Uterus (tissue), 3 donors: ENCODE measurements at regions not wholly inside any gene's neighbourhood (a gene's known extent, or its start where the extent isn't known, plus 50 kb on each side); places are given as distances from the start of the nearest gene placed in this dataset.
"Not testable (repeated sequence)": the region's sequence is repeated elsewhere in the genome, so short reads cannot be mapped to it uniquely, and the experiment has no call there.

Source experiments
- DNase-seq, 2 donors: peaks; one replicate each; pipeline ENCODE4 v3.0.0-alpha.2; 2019 to 2020
- H3K27ac ChIP-seq, 2 donors: fragments of 200-600 bp; sonication (generic); 1 replicate in 1 of 2; 2 replicates in 1 of 2; pipeline ENCODE4 v1.5.1; 2016 to 2018
- H3K27me3 ChIP-seq, 2 donors: fragments of 200-600 bp; sonication (generic); one replicate each; pipeline ENCODE4 v1.5.1; 2018 to 2019; ENCODE audit warnings: control low read depth in 1 of 2
- H3K36me3 ChIP-seq, 2 donors: fragments of 200-600 bp; sonication (generic); one replicate each; pipeline ENCODE4 v1.5.1; 2019; ENCODE audit warnings: control low read depth in 1 of 2
- H3K4me1 ChIP-seq, 2 donors: fragments of 200-600 bp; sonication (generic); one replicate each; pipeline ENCODE4 v1.5.1; 2018 to 2019; ENCODE audit warnings: control low read depth in 1 of 2
- H3K4me3 ChIP-seq, 2 donors: fragments of 200-600 bp; sonication (generic); 1 replicate in 1 of 2; 2 replicates in 1 of 2; pipeline ENCODE4 v1.5.1; 2018 to 2019; ENCODE audit warnings: mild to moderate bottlenecking in 1 of 2
- H3K9me3 ChIP-seq, 2 donors: fragments of 200-600 bp; sonication (generic); one replicate each; pipeline ENCODE4 v1.5.1; 2019; ENCODE audit warnings: control low read depth in 1 of 2
- CTCF ChIP-seq, 4 experiments: fragments of 200-600 bp in 2 of 4; fragments of 450-650 bp in 2 of 4; sonication (generic) in 2 of 4; IDR thresholded peaks; one replicate each; pipeline ENCODE4 v1.5.1; 2016 to 2019; ENCODE audit warnings: antibody characterized with exemption in 4 of 4, mild to moderate bottlenecking in 2 of 4, moderate library complexity in 1 of 4
- POLR2A ChIP-seq, 2 donors: fragments of 450-650 bp; IDR thresholded peaks; one replicate each; pipeline ENCODE4 v1.6.1; 2016; ENCODE audit warnings: antibody characterized with exemption in 2 of 2, mild to moderate bottlenecking in 1 of 2, moderate library complexity in 1 of 2
- intact Hi-C: fragments of 100-400 bp; cut with DNase I; formaldehyde crosslinking; loops from one replicate; pipeline ENCODE4 v1.15.1; 2023; ENCODE audit warnings: low total_unique reads
- donor health status: DM: yes; HTN: yes; CAD: no.

- Histone ChIP-seq H3K36me3 (no peaks in the 10 kb centered on the region), H3K27ac (no peak overlapping the region), H3K9me3 (no peaks in the 10 kb centered on the region), H3K4me1 (no peaks in the 10 kb centered on the region), H3K4me3 (no peak overlapping the region), H3K27me3 (no peaks in the 10 kb centered on the region)
- no peak for DNase-seq
- no peak for TF ChIP-seq CTCF (IDR thresholded peaks at IDR 0.05)
- intact Hi-C loops = no loop called here
Observed at GRCh38 chr11:87501388-87501787, 463.7 kb downstream of the TMEM135 start.

- H3K27me3 ChIP-seq, intact Hi-C loops: not testable (repeated sequence)
Observed at GRCh38 chr11:87494936-87495335, 457.2 kb downstream of the TMEM135 start.

GRCh38 chr11:87494026-87494425, 456.3 kb downstream of the TMEM135 start:
- DNase-seq, H3K36me3 ChIP-seq, H3K27me3 ChIP-seq, H3K4me3 ChIP-seq, H3K4me1 ChIP-seq, H3K27ac ChIP-seq, intact Hi-C loops, H3K9me3 ChIP-seq: not testable (repeated sequence)

More at GRCh38 chr11:87494936-87495335, 457.2 kb downstream of the TMEM135 start:
- H3K27ac ChIP-seq, H3K4me3 ChIP-seq, H3K4me1 ChIP-seq, H3K36me3 ChIP-seq, H3K9me3 ChIP-seq, DNase-seq: not testable (repeated sequence)

- no peak for TF ChIP-seq POLR2A (IDR thresholded peaks at IDR 0.05)
- no peak for TF ChIP-seq CTCF (IDR thresholded peaks at IDR 0.05)
- DNase-seq = no peak
- H3K4me3 ChIP-seq = no peak overlapping the region
- H3K27me3 ChIP-seq = no peaks in the 10 kb centered on the region
- H3K36me3 ChIP-seq = no peaks in the 10 kb centered on the region
- H3K9me3 ChIP-seq = no peaks in the 10 kb centered on the region
- intact Hi-C loops = no loop called here
- H3K27ac ChIP-seq = no peak overlapping the region
- no peaks in the 10 kb centered on the region for H3K4me1 ChIP-seq
Observed at GRCh38 chr11:87493516-87493915, 455.8 kb downstream of the TMEM135 start.

GRCh38 chr11:87491381-87491780, 453.6 kb downstream of the TMEM135 start:
- no peak for TF ChIP-seq CTCF (IDR thresholded peaks at IDR 0.05)
- no peak for TF ChIP-seq POLR2A (IDR thresholded peaks at IDR 0.05)
- H3K27ac ChIP-seq = no peak overlapping the region

GRCh38 chr11:87490671-87491070, 452.9 kb downstream of the TMEM135 start:
- H3K4me3 ChIP-seq = no peak overlapping the region
- no peaks in the 10 kb centered on the region for H3K9me3 ChIP-seq
- no peaks in the 10 kb centered on the region for H3K4me1 ChIP-seq
- no peak overlapping the region for H3K27ac ChIP-seq
- no peak for DNase-seq
- no peaks in the 10 kb centered on the region for H3K27me3 ChIP-seq
- H3K36me3 ChIP-seq = no peaks in the 10 kb centered on the region
- intact Hi-C loops = no loop called here
- TF ChIP-seq POLR2A (IDR thresholded peaks at IDR 0.05) = no peak
- no peak for TF ChIP-seq CTCF (IDR thresholded peaks at IDR 0.05)

More at GRCh38 chr11:87491381-87491780, 453.6 kb downstream of the TMEM135 start:
- intact Hi-C loops = no loop called here
- H3K4me3 ChIP-seq = no peak overlapping the region
- no peaks in the 10 kb centered on the region for H3K4me1 ChIP-seq
- H3K36me3 ChIP-seq = no peaks in the 10 kb centered on the region
- H3K9me3 ChIP-seq = no peaks in the 10 kb centered on the region
- no peaks in the 10 kb centered on the region for H3K27me3 ChIP-seq
- DNase-seq = no peak
